ENCODE measurements at regions not wholly inside any gene's neighbourhood (a gene's known extent, or its start where the extent isn't known, plus 50 kb on each side); places are given as distances from the start of the nearest gene placed in this dataset.

DNA sequence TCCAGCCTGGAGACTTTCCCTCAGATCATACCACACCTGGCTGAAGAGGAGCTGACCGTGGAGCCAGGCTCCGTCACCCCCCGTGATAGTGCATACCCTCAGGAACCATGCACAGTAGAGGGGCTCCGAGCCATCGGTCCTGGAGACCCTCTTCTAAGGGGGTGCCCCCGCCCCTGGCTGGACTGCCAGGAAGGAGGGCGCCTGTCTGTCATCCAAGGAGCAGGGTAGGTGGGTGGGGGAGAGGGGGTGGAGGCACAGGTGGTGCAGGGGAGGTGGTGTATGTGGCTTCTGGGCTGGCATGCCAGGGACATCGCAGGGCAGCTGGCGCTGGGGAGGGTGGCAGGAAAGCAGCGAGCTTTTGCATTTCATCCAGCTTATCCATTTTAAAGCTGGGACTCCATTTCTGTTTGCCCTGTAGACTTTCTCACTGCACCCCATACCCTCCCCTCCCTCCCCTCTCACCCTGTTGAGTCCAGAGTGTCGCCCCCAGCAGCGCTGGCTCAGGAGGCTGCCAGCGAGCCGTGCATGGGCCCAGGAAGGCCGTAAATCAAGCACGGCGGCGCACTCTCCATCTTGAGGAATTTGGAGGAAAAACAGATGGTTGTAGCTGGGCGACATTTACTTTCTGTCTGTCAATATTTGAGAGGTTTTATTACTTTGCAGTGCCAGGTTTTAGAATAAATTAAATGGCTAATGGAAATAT, 56.2 kb upstream of the HS6ST1 start:
- H3K9ac ChIP-seq (ENCODE audit: low read length), result no peak overlapping the region
- H3K36me3 ChIP-seq (ENCODE audit: control insufficient read depth, insufficient read depth, low read length), result no peaks in the 10 kb centered on the region
- no peak overlapping the region for H3K27ac ChIP-seq (ENCODE audit: low read depth, low read length)
- H3K27me3 ChIP-seq (ENCODE audit: control insufficient read depth, insufficient read depth, low read length), result no peaks in the 10 kb centered on the region
- 0 out of 2 replicates have a peak, but pooled peaks cover 2% of the 10 kb centered on the region for H3K9me3 ChIP-seq (ENCODE audit: control insufficient read depth, insufficient read depth, low read depth, low read length)
- peaks cover 23% of the 10 kb centered on the region; the same call in 1 of the 2 replicates for H3K4me1 ChIP-seq (ENCODE audit: control insufficient read depth, insufficient read depth, low read length)
- no peak overlapping the region for H3K4me3 ChIP-seq (ENCODE audit: low read depth, low read length)

DNA sequence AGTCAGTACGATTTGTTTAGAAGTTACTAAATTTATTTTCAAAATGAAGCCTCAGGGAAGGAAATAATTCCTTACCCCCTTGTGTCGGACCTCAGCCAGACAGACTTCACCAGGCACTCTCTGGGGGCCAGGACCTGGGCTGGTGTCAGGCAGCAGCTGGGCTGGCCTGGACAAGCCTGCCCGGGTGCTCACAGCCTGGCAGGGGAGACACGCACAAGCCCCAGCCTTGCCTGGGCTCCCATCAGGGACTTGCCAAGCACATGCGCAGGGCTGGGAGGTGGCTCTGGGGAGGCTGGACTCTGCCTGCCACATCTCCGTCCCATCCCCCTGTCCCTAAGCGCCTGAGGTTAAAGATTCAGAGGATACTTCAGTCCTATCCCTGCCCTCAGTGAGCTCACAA, 56.8 kb upstream of the HS6ST1 start:
- Histone ChIP-seq H3K4me1 (ENCODE audit: control insufficient read depth, insufficient read depth, low read length) (peaks cover 21% of the 10 kb centered on the region; the same call in 1 of the 2 replicates), H3K27ac (ENCODE audit: low read depth, low read length) (no peak overlapping the region), H3K9me3 (ENCODE audit: control insufficient read depth, insufficient read depth, low read depth, low read length) (no peaks in the 10 kb centered on the region), H3K36me3 (ENCODE audit: control insufficient read depth, insufficient read depth, low read length) (no peaks in the 10 kb centered on the region), H3K27me3 (ENCODE audit: control insufficient read depth, insufficient read depth, low read length) (no peaks in the 10 kb centered on the region), H3K4me3 (ENCODE audit: low read depth, low read length) (no peak overlapping the region), H3K9ac (ENCODE audit: low read length) (no peak overlapping the region)

- no peaks in the 10 kb centered on the region for H3K9me3 ChIP-seq (ENCODE audit: control insufficient read depth, insufficient read depth, low read depth, low read length)
- no peak overlapping the region for H3K27ac ChIP-seq (ENCODE audit: low read depth, low read length)
- H3K9ac ChIP-seq (ENCODE audit: low read length), result no peak overlapping the region
- no peaks in the 10 kb centered on the region for H3K27me3 ChIP-seq (ENCODE audit: control insufficient read depth, insufficient read depth, low read length)
- H3K36me3 ChIP-seq (ENCODE audit: control insufficient read depth, insufficient read depth, low read length), result no peaks in the 10 kb centered on the region
- peaks cover 29% of the 10 kb centered on the region; the same call in 1 of the 2 replicates for H3K4me1 ChIP-seq (ENCODE audit: control insufficient read depth, insufficient read depth, low read length)
- no peak overlapping the region for H3K4me3 ChIP-seq (ENCODE audit: low read depth, low read length)
These were observed 57.8 kb upstream of the HS6ST1 start for GRCh38 chr2:128376241-128377041.

- H3K4me3 ChIP-seq (ENCODE audit: low read depth, low read length), result no peak overlapping the region
- H3K9me3 ChIP-seq (ENCODE audit: control insufficient read depth, insufficient read depth, low read depth, low read length), result no peaks in the 10 kb centered on the region
- no peaks in the 10 kb centered on the region for H3K27me3 ChIP-seq (ENCODE audit: control insufficient read depth, insufficient read depth, low read length)
- no peak overlapping the region for H3K27ac ChIP-seq (ENCODE audit: low read depth, low read length)
- H3K4me1 ChIP-seq (ENCODE audit: control insufficient read depth, insufficient read depth, low read length), result peaks cover 37% of the 10 kb centered on the region; the same call in 1 of the 2 replicates
- no peak overlapping the region for H3K9ac ChIP-seq (ENCODE audit: low read length)
- H3K36me3 ChIP-seq (ENCODE audit: control insufficient read depth, insufficient read depth, low read length), result no peaks in the 10 kb centered on the region
These were observed 58.6 kb upstream of the HS6ST1 start for GRCh38 chr2:128377071-128377910.

DNA sequence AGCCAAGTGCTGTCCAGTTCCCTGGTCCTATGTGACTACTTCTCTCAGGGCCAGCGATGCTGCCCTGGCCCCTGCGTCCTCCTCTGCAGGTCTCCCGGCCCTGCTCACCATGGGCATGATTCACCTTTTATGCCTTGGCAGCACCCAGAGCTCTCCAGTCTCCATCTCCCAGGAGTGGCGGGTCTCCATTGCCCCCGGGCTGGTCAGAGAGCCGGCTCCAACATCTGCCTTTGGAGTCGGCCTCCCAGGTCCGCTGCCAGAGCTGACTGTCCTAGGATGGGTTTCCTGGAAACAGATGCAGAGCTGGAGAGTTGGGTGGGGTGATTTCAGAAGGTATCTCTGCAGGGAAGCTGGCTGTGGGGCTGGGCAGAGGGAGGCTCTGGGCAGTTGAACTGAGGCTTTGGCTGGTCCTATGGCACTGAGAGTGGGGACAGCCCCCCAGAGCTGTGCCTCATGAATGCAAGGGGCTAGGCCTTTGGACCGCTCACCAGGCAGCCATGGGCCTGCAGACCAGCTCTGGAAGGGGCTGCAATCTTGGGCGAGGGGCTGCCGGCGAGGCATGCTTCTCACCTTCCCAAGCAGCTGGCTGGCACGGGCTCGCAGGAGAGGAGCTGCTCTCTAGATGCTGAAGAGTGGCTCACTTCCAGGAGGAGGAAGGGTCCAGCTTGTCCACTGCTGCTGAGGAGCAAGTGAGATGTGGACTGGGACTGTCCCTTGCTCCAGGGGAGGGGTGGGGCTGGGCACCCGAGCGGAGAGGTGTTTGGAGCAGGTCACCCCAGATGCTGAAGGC, 59.8 kb upstream of the HS6ST1 start:
- no peak overlapping the region for H3K27ac ChIP-seq (ENCODE audit: low read depth, low read length)
- no peaks in the 10 kb centered on the region for H3K9me3 ChIP-seq (ENCODE audit: control insufficient read depth, insufficient read depth, low read depth, low read length)
- H3K4me1 ChIP-seq (ENCODE audit: control insufficient read depth, insufficient read depth, low read length), result peaks cover 39% of the 10 kb centered on the region; the same call in 1 of the 2 replicates
- H3K27me3 ChIP-seq (ENCODE audit: control insufficient read depth, insufficient read depth, low read length), result no peaks in the 10 kb centered on the region
- no peak overlapping the region for H3K4me3 ChIP-seq (ENCODE audit: low read depth, low read length)
- H3K36me3 ChIP-seq (ENCODE audit: control insufficient read depth, insufficient read depth, low read length), result no peaks in the 10 kb centered on the region
- H3K9ac ChIP-seq (ENCODE audit: low read length), result no peak overlapping the region

DNA sequence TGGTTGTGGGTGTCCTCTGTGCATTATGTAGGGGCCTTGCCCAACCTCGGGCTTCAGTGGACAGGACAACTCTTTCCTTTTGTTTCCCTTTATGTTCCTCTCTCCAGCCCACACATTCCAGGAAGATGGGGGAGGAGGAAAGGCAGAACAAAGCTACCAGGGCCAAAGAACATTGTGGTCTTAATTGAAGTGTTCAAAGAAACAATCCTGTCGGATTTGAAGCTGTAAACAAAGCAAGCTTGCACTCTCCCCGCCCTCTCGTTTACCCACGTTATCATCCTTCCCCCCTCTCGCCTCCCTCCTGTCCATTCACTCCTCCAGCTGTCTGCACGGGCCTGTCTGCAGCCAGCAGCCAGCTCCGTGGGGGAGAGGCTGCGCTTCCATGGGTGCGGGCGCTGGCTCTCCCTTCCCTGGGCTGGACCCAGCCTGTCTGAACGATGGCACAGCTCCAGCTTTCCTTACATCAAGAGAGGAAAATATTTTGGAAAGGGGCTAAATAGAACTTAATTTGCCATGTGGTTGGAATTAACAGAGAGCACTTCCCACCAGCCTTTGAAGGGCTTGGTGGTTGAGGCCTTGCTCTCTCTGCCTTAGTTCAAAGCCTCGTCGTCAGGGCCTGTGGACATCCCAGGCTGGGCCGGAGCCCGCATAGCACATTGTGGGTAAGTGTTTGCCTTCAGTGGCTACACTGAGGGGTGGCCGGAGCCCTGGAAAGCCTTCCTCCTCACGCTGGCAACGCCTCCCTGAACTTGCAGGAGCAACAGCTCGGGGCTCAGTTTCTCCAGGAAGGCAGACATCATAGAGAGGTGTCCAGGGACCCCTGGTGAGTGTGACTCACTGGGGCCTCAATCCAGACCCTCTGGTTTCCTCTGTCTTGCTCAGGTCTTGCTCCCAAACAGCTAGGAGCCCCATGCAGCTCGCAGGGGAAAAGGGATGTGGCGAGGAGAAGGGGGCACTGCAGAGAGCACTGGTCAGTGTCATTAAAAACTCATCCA, 60.6 kb upstream of the HS6ST1 start:
- H3K9me3 ChIP-seq (ENCODE audit: control insufficient read depth, insufficient read depth, low read depth, low read length), result no peaks in the 10 kb centered on the region
- H3K27ac ChIP-seq (ENCODE audit: low read depth, low read length), result no peak overlapping the region; the same call in 1 of the 2 replicates
- no peaks in the 10 kb centered on the region for H3K27me3 ChIP-seq (ENCODE audit: control insufficient read depth, insufficient read depth, low read length)

GRCh38 chr2:128380061-128380889, 61.6 kb upstream of the HS6ST1 start:
- no peak overlapping the region for H3K9ac ChIP-seq (ENCODE audit: low read length)

More for the DNA sequence above, 60.6 kb upstream of the HS6ST1 start:
- Histone ChIP-seq H3K36me3 (ENCODE audit: control insufficient read depth, insufficient read depth, low read length) (no peaks in the 10 kb centered on the region), H3K4me3 (ENCODE audit: low read depth, low read length) (no peak overlapping the region), H3K9ac (ENCODE audit: low read length) (no peak overlapping the region), H3K4me1 (ENCODE audit: control insufficient read depth, insufficient read depth, low read length) (peaks cover 39% of the 10 kb centered on the region; the same call in 1 of the 2 replicates)

GRCh38 chr2:128380961-128381938, 62.6 kb upstream of the HS6ST1 start:
- Histone ChIP-seq H3K9me3 (ENCODE audit: control insufficient read depth, insufficient read depth, low read depth, low read length) (no peaks in the 10 kb centered on the region), H3K4me3 (ENCODE audit: low read depth, low read length) (no peak overlapping the region), H3K27me3 (ENCODE audit: control insufficient read depth, insufficient read depth, low read length) (no peaks in the 10 kb centered on the region), H3K9ac (ENCODE audit: low read length) (no peak overlapping the region), H3K36me3 (ENCODE audit: control insufficient read depth, insufficient read depth, low read length) (no peaks in the 10 kb centered on the region), H3K4me1 (ENCODE audit: control insufficient read depth, insufficient read depth, low read length) (peaks cover 39% of the 10 kb centered on the region; the same call in 1 of the 2 replicates), H3K27ac (ENCODE audit: low read depth, low read length) (no peak overlapping the region)

More at GRCh38 chr2:128380061-128380889, 61.6 kb upstream of the HS6ST1 start:
- H3K27me3 ChIP-seq (ENCODE audit: control insufficient read depth, insufficient read depth, low read length), result no peaks in the 10 kb centered on the region
- no peaks in the 10 kb centered on the region for H3K36me3 ChIP-seq (ENCODE audit: control insufficient read depth, insufficient read depth, low read length)
- peaks cover 39% of the 10 kb centered on the region; the same call in 1 of the 2 replicates for H3K4me1 ChIP-seq (ENCODE audit: control insufficient read depth, insufficient read depth, low read length)
- H3K9me3 ChIP-seq (ENCODE audit: control insufficient read depth, insufficient read depth, low read depth, low read length), result no peaks in the 10 kb centered on the region
- no peak overlapping the region for H3K4me3 ChIP-seq (ENCODE audit: low read depth, low read length)
- H3K27ac ChIP-seq (ENCODE audit: low read depth, low read length), result no peak overlapping the region
